GM21717 (cell line): ENCODE measurements at regions not wholly inside any gene's neighbourhood (a gene's known extent, or its start where the extent isn't known, plus 50 kb on each side); places are given as distances from the start of the nearest gene placed in this dataset.

Source experiments
- ATAC-seq: cut with Tn5 transposase; IDR thresholded peaks from one replicate; pipeline ENCODE4 v1.9.1; 2021; ENCODE audit warnings: mild to moderate bottlenecking, moderate library complexity; ENCODE audit not compliant: unreplicated experiment

- ATAC-seq = no peak
These were observed 50.3 kb upstream of the MACC1 start for GRCh38 chr7:20267482-20267881.

- ATAC-seq = no peak
These were observed 51.6 kb upstream of the MACC1 start for GRCh38 chr7:20268824-20269223.

GRCh38 chr7:20269726-20270125 lies 52.5 kb upstream of the MACC1 start:
- ATAC-seq = no peak

- ATAC-seq = peak; percentile 6
These were observed 53.2 kb upstream of the MACC1 start for GRCh38 chr7:20270371-20270770.

- ATAC-seq = peak; percentile 95
These were observed 53.7 kb upstream of the MACC1 start for GRCh38 chr7:20270867-20271266.

GRCh38 chr7:20275637-20276036 lies 55.1 kb upstream of the ITGB8 start:
- ATAC-seq = no peak

- ATAC-seq = no peak
These were observed 53.8 kb upstream of the ITGB8 start for GRCh38 chr7:20276705-20277472.

- no peak for ATAC-seq
These were observed 50.7 kb upstream of the ITGB8 start for GRCh38 chr7:20279979-20280378.

- ATAC-seq = no peak
These were observed 50.0 kb upstream of the ITGB8 start for GRCh38 chr7:20280475-20281351.
